ENCODE measurements at regions not wholly inside any gene's neighbourhood (a gene's known extent, or its start where the extent isn't known, plus 50 kb on each side); places are given as distances from the start of the nearest gene placed in this dataset.
"Not testable (repeated sequence)": the region's sequence is repeated elsewhere in the genome, so short reads cannot be mapped to it uniquely, and the experiment has no call there.

GRCh38 chr3:18987862-18988447 lies 160.4 kb upstream of the KCNH8 start:
- DNase-seq: no peak

GRCh38 chr3:18987070-18987469 lies 161.2 kb upstream of the KCNH8 start:
- DNase-seq: no peak

- DNase-seq: no peak
Observed at GRCh38 chr3:18982920-18983319, 165.4 kb upstream of the KCNH8 start.

- DNase-seq: not testable (repeated sequence)
Observed at GRCh38 chr3:18976102-18976501, 172.2 kb upstream of the KCNH8 start.

- DNase-seq: no peak
Observed at GRCh38 chr3:18968120-18968519, 180.2 kb upstream of the KCNH8 start.

GRCh38 chr3:18965781-18966180 lies 182.5 kb upstream of the KCNH8 start:
- DNase-seq: no peak

- DNase-seq: no peak
Observed at GRCh38 chr3:18964640-18965039, 183.7 kb upstream of the KCNH8 start.

- DNase-seq: no peak
Observed at GRCh38 chr3:18951333-18951732, 197.0 kb upstream of the KCNH8 start.

GRCh38 chr3:18946524-18946923 lies 201.8 kb upstream of the KCNH8 start:
- DNase-seq: peak; percentile 49

- DNase-seq: no peak
Observed at GRCh38 chr3:18937574-18937973, 210.7 kb upstream of the KCNH8 start.

- no peak for DNase-seq
Observed at GRCh38 chr3:18919158-18919557, 229.2 kb upstream of the KCNH8 start.

GRCh38 chr3:18917923-18918322 lies 230.4 kb upstream of the KCNH8 start:
- no peak for DNase-seq

GRCh38 chr3:18902081-18902793 lies 246.1 kb upstream of the KCNH8 start:
- no peak for DNase-seq

- no peak for DNase-seq
Observed at GRCh38 chr3:18901571-18901970, 246.7 kb upstream of the KCNH8 start.

GRCh38 chr3:18900994-18901393 lies 247.3 kb upstream of the KCNH8 start:
- DNase-seq: no peak

GRCh38 chr3:18898911-18899310 lies 249.4 kb upstream of the KCNH8 start:
- DNase-seq: no peak

GRCh38 chr3:18892756-18893155 lies 255.6 kb upstream of the KCNH8 start:
- DNase-seq: no peak

- DNase-seq: no peak
Observed at GRCh38 chr3:18892047-18892446, 256.3 kb upstream of the KCNH8 start.

- DNase-seq: no peak
Observed at GRCh38 chr3:18891641-18892040, 256.7 kb upstream of the KCNH8 start.

GRCh38 chr3:18890449-18890848 lies 257.9 kb upstream of the KCNH8 start:
- DNase-seq: no peak

- DNase-seq: no peak
Observed at GRCh38 chr3:18888819-18889218, 259.5 kb upstream of the KCNH8 start.

GRCh38 chr3:18888370-18888769 lies 259.9 kb upstream of the KCNH8 start:
- DNase-seq: no peak

GRCh38 chr3:18886331-18886730 lies 262.0 kb upstream of the KCNH8 start:
- no peak for DNase-seq

- DNase-seq: no peak
Observed at GRCh38 chr3:18885612-18886011, 262.7 kb upstream of the KCNH8 start.

GRCh38 chr3:18883571-18883970 lies 264.7 kb upstream of the KCNH8 start:
- no peak for DNase-seq
